Fibroblast of pulmonary artery (primary cell): ENCODE measurements at regions not wholly inside any gene's neighbourhood (a gene's known extent, or its start where the extent isn't known, plus 50 kb on each side); places are given as distances from the start of the nearest gene placed in this dataset.

ENCODE experiments used
- DNase-seq: peaks from one replicate; pipeline ENCODE4 v3.0.0-alpha.2; 2010; ENCODE audit warnings: low read depth
- H3K4me3 ChIP-seq: replicated peaks from 2 replicates; pipeline ENCODE4 v1.5.1; 2011; ENCODE audit warnings: low read depth, mild to moderate bottlenecking, control low read depth, low read length, moderate library complexity
- TF ChIP-seq, protein P1 (sequence below): IDR thresholded peaks from 2 replicates; pipeline ENCODE4 v1.5.1; 2011; ENCODE audit warnings: mild to moderate bottlenecking, control low read depth, low read length, inconsistent platforms; ENCODE audit errors: missing control alignments

DNA sequence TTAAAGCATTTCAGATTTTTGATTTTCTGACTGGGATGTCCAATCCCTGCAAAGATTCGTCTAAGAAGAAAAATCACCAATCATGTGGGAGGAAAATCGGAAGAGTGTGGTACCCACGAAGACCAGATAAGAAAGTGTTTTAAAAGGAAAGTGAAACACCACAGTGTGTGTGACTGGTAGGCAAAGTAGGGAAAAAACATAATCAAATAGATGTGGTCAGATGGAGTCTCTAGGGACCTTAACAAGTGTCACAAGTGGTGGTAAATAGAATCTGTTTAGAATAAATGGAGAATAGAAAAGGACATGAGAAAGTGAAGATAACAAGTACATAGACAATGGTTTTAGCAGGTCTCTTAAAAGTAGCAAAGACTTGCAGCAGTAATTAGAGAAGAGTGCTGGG is 154.6 kb downstream of the SLC30A10 start:
- TF ChIP-seq, protein P1, sequence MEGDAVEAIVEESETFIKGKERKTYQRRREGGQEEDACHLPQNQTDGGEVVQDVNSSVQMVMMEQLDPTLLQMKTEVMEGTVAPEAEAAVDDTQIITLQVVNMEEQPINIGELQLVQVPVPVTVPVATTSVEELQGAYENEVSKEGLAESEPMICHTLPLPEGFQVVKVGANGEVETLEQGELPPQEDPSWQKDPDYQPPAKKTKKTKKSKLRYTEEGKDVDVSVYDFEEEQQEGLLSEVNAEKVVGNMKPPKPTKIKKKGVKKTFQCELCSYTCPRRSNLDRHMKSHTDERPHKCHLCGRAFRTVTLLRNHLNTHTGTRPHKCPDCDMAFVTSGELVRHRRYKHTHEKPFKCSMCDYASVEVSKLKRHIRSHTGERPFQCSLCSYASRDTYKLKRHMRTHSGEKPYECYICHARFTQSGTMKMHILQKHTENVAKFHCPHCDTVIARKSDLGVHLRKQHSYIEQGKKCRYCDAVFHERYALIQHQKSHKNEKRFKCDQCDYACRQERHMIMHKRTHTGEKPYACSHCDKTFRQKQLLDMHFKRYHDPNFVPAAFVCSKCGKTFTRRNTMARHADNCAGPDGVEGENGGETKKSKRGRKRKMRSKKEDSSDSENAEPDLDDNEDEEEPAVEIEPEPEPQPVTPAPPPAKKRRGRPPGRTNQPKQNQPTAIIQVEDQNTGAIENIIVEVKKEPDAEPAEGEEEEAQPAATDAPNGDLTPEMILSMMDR = no peak
- no peak for DNase-seq
- H3K4me3 ChIP-seq = no peak overlapping the region

DNA sequence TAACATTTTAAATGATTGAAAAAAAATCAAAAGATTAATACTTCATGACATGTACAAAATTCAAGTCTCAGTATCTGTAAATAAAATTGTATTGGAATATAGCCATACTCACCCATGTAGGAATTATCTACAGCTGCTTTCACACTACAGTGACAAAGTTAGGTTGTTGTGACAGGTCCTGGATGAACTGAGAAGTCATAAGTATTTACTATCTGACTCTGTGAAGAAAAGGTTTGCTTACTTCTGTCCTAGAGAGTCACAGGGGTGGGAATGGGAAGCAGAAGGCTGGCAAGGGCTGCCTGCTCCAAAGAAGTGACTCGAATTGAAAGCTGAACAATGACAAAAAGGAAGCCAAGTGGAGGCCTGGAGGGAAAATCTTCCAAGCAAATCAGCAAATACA is 155.2 kb downstream of the SLC30A10 start:
- no peak for DNase-seq
- TF ChIP-seq, protein P1 = no peak
- H3K4me3 ChIP-seq = no peak overlapping the region

DNA sequence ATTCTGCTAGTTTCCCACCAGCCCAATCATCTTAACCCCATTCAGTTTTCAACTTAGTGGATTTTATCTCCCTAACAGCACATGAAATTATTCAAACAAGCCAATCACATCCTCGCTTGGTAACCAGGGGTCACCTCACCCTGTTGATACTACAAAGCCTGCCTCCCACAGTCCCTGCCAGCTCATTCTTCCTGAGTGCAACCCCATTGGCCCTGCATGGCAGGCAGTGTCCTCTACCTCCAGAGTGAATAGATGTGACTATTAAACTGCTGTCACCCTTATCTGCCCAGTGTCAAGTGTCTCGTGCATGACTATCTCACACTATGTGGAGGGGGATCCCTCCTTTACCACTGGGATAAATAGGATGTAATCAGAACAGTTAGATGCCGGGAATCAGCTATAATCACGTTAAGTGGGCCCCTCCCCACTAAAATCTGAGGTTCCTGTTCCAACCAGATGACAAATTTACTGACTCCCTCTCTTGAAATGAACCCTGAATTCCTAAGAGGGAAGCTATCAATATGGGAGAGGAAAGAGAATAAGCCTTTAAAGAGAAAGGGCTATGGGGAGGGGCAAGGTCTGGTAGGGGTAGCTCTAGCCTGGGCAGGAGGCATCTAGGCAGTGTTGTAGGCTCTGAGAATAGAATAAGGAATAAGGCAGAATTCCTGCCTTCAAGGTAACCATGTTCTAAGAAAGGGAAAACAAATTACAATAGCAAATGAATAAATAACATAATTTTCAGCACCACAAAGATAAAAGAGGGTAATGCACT is 155.9 kb downstream of the SLC30A10 start:
- TF ChIP-seq, protein P1 = no peak
- H3K4me3 ChIP-seq = no peak overlapping the region
- DNase-seq = no peak

DNA sequence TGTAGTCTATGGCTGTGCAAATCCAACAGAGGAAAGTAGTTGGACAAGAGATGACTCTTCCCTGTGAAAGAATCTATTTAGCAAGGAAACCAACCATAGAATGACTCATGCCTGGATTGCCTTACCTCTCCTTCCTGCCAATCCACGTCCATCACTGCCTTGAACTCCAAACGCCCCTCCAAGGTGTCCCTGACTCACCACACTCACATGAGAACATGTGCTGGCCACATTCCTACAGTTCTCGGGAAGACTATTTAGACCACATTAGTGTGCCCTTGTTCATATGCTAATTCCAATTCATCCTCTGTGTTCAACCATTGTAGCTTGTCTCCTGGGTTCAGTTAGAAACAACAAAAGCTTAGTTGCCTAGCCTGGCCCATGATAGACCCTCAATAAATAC is 157.3 kb downstream of the SLC30A10 start:
- peak; percentile 87 for DNase-seq
- TF ChIP-seq, protein P1 = no peak
- no peak overlapping the region for H3K4me3 ChIP-seq

DNA sequence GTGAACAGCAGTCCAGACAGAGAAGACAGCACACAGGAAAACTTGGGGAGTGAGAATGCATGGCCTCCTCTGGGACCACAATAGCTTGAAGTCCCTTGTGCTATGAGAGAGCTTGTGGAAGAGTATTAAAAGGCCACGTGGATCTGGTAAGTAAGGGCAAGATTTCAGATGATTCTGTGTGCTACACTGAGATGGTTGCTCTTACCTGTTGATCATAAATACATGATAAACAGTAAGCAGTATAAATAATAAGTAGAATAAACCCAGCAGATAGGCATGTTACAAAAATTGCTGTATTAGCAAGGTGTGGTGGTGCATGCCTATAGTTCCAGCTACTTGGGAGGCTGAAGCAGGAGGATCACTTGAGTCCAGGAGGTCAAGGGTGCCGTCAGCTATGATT is 150.4 kb upstream of the ZC3H11B start:
- no peak overlapping the region for H3K4me3 ChIP-seq
- DNase-seq = no peak
- TF ChIP-seq, protein P1 = no peak

DNA sequence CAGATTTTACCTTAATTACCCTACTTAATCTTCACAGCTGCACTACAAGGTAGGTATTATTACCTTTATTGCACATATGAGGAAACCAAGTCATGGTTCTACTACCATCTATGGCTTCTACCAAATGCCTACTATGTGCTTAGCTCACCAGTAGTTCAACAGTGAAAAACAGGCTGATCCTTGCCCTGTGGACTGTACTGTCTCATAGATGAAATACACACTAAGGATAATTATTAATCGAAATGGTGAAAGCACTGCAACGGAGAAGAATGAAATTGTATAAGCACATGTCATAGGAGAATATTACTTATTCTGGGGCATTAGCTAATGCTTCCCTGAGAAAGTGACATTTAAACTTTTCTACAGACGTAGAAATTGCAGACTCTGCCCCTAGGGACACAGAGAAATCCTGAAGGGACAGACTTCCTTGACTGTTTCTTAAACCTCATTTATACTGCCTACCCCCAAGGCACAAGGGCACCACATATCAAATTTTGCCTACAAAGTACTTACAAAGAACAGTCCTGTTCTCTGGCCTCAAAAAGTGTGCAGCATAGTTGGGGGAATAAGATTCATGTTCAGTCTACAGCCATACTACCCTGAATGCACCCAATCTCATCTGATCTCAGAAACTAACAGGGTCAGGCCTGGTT is 148.4 kb upstream of the ZC3H11B start:
- no peak for DNase-seq
- TF ChIP-seq, protein P1 = no peak
- no peak overlapping the region for H3K4me3 ChIP-seq
